PFSK-1 (cell line): ENCODE measurements at regions not wholly inside any gene's neighbourhood (a gene's known extent, or its start where the extent isn't known, plus 50 kb on each side); places are given as distances from the start of the nearest gene placed in this dataset.

ENCODE experiments used
- FOXP2 ChIP-seq: optimal IDR thresholded peaks from 2 replicates; pipeline ENCODE3; 2011; ENCODE audit warnings: borderline replicate concordance, control low read depth, inconsistent platforms; ENCODE audit not compliant: insufficient read depth; ENCODE audit errors: extremely low read length, extremely low read depth
- POLR2AphosphoS5 ChIP-seq: IDR thresholded peaks from 2 replicates; pipeline ENCODE4 v1.6.1; 2012; ENCODE audit warnings: low read depth, mild to moderate bottlenecking, control low read depth, low read length, moderate library complexity

GRCh38 chr12:67068761-67069450, 200.3 kb upstream of the CAND1 start:
- TF ChIP-seq FOXP2 = no peak
- TF ChIP-seq POLR2AphosphoS5 = no peak
